ENCODE measurements at regions not wholly inside any gene's neighbourhood (a gene's known extent, or its start where the extent isn't known, plus 50 kb on each side); places are given as distances from the start of the nearest gene placed in this dataset.

DNA sequence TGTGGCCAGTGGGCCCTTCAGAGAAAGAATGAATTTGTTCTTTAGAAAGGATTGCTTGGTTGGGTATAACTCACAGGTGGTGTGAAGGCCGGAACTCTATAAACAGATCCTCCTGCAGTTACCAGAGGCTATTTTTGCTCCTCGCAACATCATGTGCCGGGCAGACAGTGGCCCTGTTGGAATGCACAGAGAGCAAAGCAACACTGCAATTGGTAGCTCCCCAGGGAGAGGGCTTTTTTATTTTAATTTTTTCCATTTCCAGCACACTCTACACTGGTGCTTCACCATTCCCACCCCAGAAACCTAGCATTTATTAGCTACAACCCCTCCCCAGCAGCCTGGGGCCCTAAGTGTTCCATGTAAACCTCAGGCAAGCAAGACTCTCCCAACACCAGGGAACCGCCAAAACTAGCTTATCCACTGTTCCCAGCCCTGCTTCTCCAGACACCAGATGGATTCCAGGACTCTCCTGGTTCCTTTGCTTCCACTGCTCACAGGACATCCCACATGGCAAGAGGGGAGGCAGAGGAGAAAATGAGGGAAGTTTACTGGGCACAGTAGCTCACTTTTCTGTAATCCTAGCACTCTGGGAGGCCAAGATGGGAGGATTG, 75.1 kb upstream of the TMEM164 start:
- Histone ChIP-seq H3K4me1 (ENCODE audit: control insufficient read depth, insufficient read depth, low read length) (no peaks in the 10 kb centered on the region), H3K27me3 (ENCODE audit: control insufficient read depth, insufficient read depth, low read length) (no peaks in the 10 kb centered on the region), H3K27ac (ENCODE audit: low read length) (no peak overlapping the region), H3K9me3 (ENCODE audit: control insufficient read depth, insufficient read depth, low read length) (no peaks in the 10 kb centered on the region), H3K36me3 (ENCODE audit: control insufficient read depth, insufficient read depth, low read length) (no peaks in the 10 kb centered on the region), H3K4me3 (ENCODE audit: low read length) (no peak overlapping the region)
- DNase-seq (ENCODE audit: low read depth, low spot score) = no peak
- WGBS (ENCODE audit: insufficient coverage, insufficient read length) = no CpG with 5 or more reads among the region's 4 CpGs

DNA sequence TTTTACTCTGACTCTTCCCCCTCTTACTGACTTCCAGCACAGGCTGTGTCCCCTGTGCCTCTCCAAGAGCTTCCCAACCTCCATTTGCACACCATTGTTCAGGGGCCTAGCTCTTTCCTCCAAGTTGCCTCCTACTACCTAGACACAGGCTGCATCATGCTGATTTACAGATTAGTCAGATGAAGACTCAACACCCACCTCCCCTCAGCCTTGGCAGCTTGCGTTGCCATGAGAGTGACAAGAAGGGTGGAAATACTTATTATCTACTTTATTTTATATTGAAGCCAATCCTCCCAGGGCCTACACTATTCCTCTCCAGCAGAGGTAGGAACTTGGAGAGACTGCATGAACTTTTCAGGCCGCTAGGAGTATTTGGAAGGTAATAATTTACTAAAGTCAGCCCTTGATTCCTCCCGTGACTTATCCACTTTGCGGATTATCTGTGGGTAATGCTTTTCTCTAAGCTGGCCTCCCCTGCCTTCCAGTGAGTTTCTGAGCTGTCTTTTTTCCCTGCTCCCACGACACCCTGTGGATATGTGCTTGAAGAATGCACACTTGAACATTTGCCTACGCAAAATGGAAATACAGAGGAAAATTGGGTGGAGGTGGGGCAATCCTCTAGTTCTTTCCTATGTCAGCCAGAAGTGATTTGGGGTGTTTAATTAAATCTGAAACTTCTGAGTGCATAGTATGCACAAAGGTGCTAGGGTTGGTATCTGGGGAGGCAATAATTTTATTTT, 74.1 kb upstream of the TMEM164 start:
- H3K9me3 ChIP-seq (ENCODE audit: control insufficient read depth, insufficient read depth, low read length) = no peaks in the 10 kb centered on the region
- H3K27ac ChIP-seq (ENCODE audit: low read length) = no peak overlapping the region
- H3K27me3 ChIP-seq (ENCODE audit: control insufficient read depth, insufficient read depth, low read length) = no peaks in the 10 kb centered on the region
- H3K4me1 ChIP-seq (ENCODE audit: control insufficient read depth, insufficient read depth, low read length) = no peaks in the 10 kb centered on the region
- H3K4me3 ChIP-seq (ENCODE audit: low read length) = no peak overlapping the region
- H3K36me3 ChIP-seq (ENCODE audit: control insufficient read depth, insufficient read depth, low read length) = no peaks in the 10 kb centered on the region
- WGBS (ENCODE audit: insufficient coverage, insufficient read length) = no CpG with 5 or more reads among the region's 6 CpGs
- no peak for DNase-seq (ENCODE audit: low read depth, low spot score)

- no peaks in the 10 kb centered on the region for H3K4me1 ChIP-seq (ENCODE audit: control insufficient read depth, insufficient read depth, low read length)
- no peaks in the 10 kb centered on the region for H3K9me3 ChIP-seq (ENCODE audit: control insufficient read depth, insufficient read depth, low read length)
- no peak for DNase-seq (ENCODE audit: low read depth, low spot score)
- H3K4me3 ChIP-seq (ENCODE audit: low read length) = no peak overlapping the region
- H3K27me3 ChIP-seq (ENCODE audit: control insufficient read depth, insufficient read depth, low read length) = no peaks in the 10 kb centered on the region
- H3K36me3 ChIP-seq (ENCODE audit: control insufficient read depth, insufficient read depth, low read length) = no peaks in the 10 kb centered on the region
- H3K27ac ChIP-seq (ENCODE audit: low read length) = no peak overlapping the region
Observed at GRCh38 chrX:109931677-109932076, 71.2 kb upstream of the TMEM164 start.

- H3K9me3 ChIP-seq (ENCODE audit: control insufficient read depth, insufficient read depth, low read length) = no peaks in the 10 kb centered on the region
- H3K4me1 ChIP-seq (ENCODE audit: control insufficient read depth, insufficient read depth, low read length) = no peaks in the 10 kb centered on the region
- H3K27ac ChIP-seq (ENCODE audit: low read length) = no peak overlapping the region
- no peak overlapping the region for H3K4me3 ChIP-seq (ENCODE audit: low read length)
- H3K27me3 ChIP-seq (ENCODE audit: control insufficient read depth, insufficient read depth, low read length) = no peaks in the 10 kb centered on the region
- H3K36me3 ChIP-seq (ENCODE audit: control insufficient read depth, insufficient read depth, low read length) = no peaks in the 10 kb centered on the region
- DNase-seq (ENCODE audit: low read depth, low spot score) = no peak
- no CpG with 5 or more reads among the region's 1 CpG for WGBS (ENCODE audit: insufficient coverage, insufficient read length)
Observed at GRCh38 chrX:109934434-109934833, 68.5 kb upstream of the TMEM164 start.

DNA sequence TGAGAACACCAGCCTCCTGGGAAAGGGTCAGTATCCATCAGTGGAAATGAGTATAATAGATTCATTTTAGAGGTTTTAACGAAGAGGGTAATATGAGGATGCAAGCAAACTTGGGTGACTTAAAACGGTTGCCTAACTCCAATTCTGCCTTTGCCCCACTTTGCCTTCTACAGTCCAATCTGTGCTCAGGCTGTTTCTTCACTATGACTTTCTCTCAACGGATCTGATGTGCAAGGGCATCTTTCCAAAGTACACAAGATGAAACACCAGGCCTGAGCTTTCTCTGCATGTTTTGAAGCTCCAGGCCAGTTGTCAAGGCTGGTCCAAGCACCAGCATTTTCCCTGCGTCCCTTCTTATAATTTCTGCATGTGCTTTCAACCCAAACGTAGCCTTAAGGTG, 68.0 kb upstream of the TMEM164 start:
- no CpG with 5 or more reads among the region's 5 CpGs for WGBS (ENCODE audit: insufficient coverage, insufficient read length)
- no peak overlapping the region for H3K27ac ChIP-seq (ENCODE audit: low read length)
- H3K4me3 ChIP-seq (ENCODE audit: low read length) = no peak overlapping the region
- H3K9me3 ChIP-seq (ENCODE audit: control insufficient read depth, insufficient read depth, low read length) = no peaks in the 10 kb centered on the region
- H3K27me3 ChIP-seq (ENCODE audit: control insufficient read depth, insufficient read depth, low read length) = no peaks in the 10 kb centered on the region
- H3K36me3 ChIP-seq (ENCODE audit: control insufficient read depth, insufficient read depth, low read length) = no peaks in the 10 kb centered on the region
- no peak for DNase-seq (ENCODE audit: low read depth, low spot score)
- H3K4me1 ChIP-seq (ENCODE audit: control insufficient read depth, insufficient read depth, low read length) = no peaks in the 10 kb centered on the region

DNA sequence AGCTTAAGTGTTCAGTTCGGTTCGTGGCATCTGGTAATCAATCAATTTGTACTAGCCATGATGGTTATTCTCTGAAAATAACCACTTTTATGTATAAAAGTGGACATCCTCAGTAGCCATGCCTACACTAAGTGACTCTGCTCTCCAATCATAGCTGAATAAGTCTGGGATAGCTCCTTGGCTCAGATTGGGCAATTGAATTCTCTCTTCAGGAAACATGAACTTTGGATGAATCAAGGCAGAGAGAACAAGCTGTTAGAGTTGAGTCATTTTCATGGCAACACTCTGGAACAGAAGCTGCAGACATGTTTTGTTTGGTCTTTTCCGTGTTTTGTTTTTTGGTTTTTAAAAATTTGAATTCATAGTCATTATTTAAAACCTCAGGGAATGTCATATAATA, 66.8 kb upstream of the TMEM164 start:
- no peaks in the 10 kb centered on the region for H3K9me3 ChIP-seq (ENCODE audit: control insufficient read depth, insufficient read depth, low read length)
- no peaks in the 10 kb centered on the region for H3K36me3 ChIP-seq (ENCODE audit: control insufficient read depth, insufficient read depth, low read length)
- H3K27ac ChIP-seq (ENCODE audit: low read length) = no peak overlapping the region
- H3K27me3 ChIP-seq (ENCODE audit: control insufficient read depth, insufficient read depth, low read length) = no peaks in the 10 kb centered on the region
- H3K4me3 ChIP-seq (ENCODE audit: low read length) = no peak overlapping the region
- no peaks in the 10 kb centered on the region for H3K4me1 ChIP-seq (ENCODE audit: control insufficient read depth, insufficient read depth, low read length)
- DNase-seq (ENCODE audit: low read depth, low spot score) = no peak
- WGBS (ENCODE audit: insufficient coverage, insufficient read length) = no CpG with 5 or more reads among the region's 3 CpGs

- no peak for DNase-seq (ENCODE audit: low read depth, low spot score)
- Histone ChIP-seq H3K4me1 (ENCODE audit: control insufficient read depth, insufficient read depth, low read length) (no peaks in the 10 kb centered on the region), H3K36me3 (ENCODE audit: control insufficient read depth, insufficient read depth, low read length) (no peaks in the 10 kb centered on the region), H3K27ac (ENCODE audit: low read length) (no peak overlapping the region), H3K9me3 (ENCODE audit: control insufficient read depth, insufficient read depth, low read length) (no peaks in the 10 kb centered on the region), H3K27me3 (ENCODE audit: control insufficient read depth, insufficient read depth, low read length) (no peaks in the 10 kb centered on the region), H3K4me3 (ENCODE audit: low read length) (no peak overlapping the region)
- WGBS (ENCODE audit: insufficient coverage, insufficient read length) = no CpG with 5 or more reads among the region's 4 CpGs
Observed at GRCh38 chrX:109936598-109936997, 66.3 kb upstream of the TMEM164 start.

GRCh38 chrX:109939498-109939897, 63.4 kb upstream of the TMEM164 start:
- no peak overlapping the region for H3K4me3 ChIP-seq (ENCODE audit: low read length)

DNA sequence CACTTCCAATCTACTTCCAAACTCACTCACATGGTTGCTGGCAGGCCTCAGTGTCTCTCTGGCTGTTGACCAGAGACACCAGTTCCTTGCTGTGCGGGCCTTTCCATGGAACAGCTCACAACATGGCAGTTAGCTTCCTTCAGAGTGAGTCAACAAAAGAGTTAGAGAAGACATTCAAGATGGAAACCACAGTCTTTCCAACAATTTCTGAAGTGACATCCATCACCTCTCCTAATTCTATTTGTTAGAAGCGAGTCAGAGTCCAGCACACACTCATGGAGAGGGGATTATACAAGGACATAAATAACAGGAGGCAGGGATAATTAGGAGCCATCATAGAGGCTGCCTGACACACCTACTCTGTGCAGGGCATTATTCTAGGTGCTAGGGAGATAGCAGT, 62.5 kb upstream of the TMEM164 start:
- Histone ChIP-seq H3K4me1 (ENCODE audit: control insufficient read depth, insufficient read depth, low read length) (no peaks in the 10 kb centered on the region), H3K27ac (ENCODE audit: low read length) (no peak overlapping the region), H3K4me3 (ENCODE audit: low read length) (no peak overlapping the region), H3K27me3 (ENCODE audit: control insufficient read depth, insufficient read depth, low read length) (no peaks in the 10 kb centered on the region), H3K36me3 (ENCODE audit: control insufficient read depth, insufficient read depth, low read length) (no peaks in the 10 kb centered on the region), H3K9me3 (ENCODE audit: control insufficient read depth, insufficient read depth, low read length) (no peaks in the 10 kb centered on the region)
- DNase-seq (ENCODE audit: low read depth, low spot score) = no peak
- WGBS (ENCODE audit: insufficient coverage, insufficient read length) = no CpG with 5 or more reads among the region's 2 CpGs

More at GRCh38 chrX:109939498-109939897, 63.4 kb upstream of the TMEM164 start:
- H3K9me3 ChIP-seq (ENCODE audit: control insufficient read depth, insufficient read depth, low read length) = no peaks in the 10 kb centered on the region
- WGBS (ENCODE audit: insufficient coverage, insufficient read length) = no CpG with 5 or more reads among the region's 2 CpGs
- H3K4me1 ChIP-seq (ENCODE audit: control insufficient read depth, insufficient read depth, low read length) = no peaks in the 10 kb centered on the region
- H3K27ac ChIP-seq (ENCODE audit: low read length) = no peak overlapping the region
- H3K27me3 ChIP-seq (ENCODE audit: control insufficient read depth, insufficient read depth, low read length) = no peaks in the 10 kb centered on the region
- H3K36me3 ChIP-seq (ENCODE audit: control insufficient read depth, insufficient read depth, low read length) = no peaks in the 10 kb centered on the region
- no peak for DNase-seq (ENCODE audit: low read depth, low spot score)

GRCh38 chrX:109943092-109943739, 59.7 kb upstream of the TMEM164 start:
- DNase-seq (ENCODE audit: low read depth, low spot score) = no peak
- Histone ChIP-seq H3K4me1 (ENCODE audit: control insufficient read depth, insufficient read depth, low read length) (no peaks in the 10 kb centered on the region), H3K27ac (ENCODE audit: low read length) (no peak overlapping the region), H3K4me3 (ENCODE audit: low read length) (no peak overlapping the region), H3K27me3 (ENCODE audit: control insufficient read depth, insufficient read depth, low read length) (no peaks in the 10 kb centered on the region), H3K36me3 (ENCODE audit: control insufficient read depth, insufficient read depth, low read length) (no peaks in the 10 kb centered on the region), H3K9me3 (ENCODE audit: control insufficient read depth, insufficient read depth, low read length) (no peaks in the 10 kb centered on the region)
- no CpG with 5 or more reads among the region's 2 CpGs for WGBS (ENCODE audit: insufficient coverage, insufficient read length)

GRCh38 chrX:109943740-109944092, 59.2 kb upstream of the TMEM164 start:
- no peak for DNase-seq (ENCODE audit: low read depth, low spot score)
- no CpG with 5 or more reads among the region's 1 CpG for WGBS (ENCODE audit: insufficient coverage, insufficient read length)
- no peaks in the 10 kb centered on the region for H3K27me3 ChIP-seq (ENCODE audit: control insufficient read depth, insufficient read depth, low read length)

More at GRCh38 chrX:109943740-109944092, 59.2 kb upstream of the TMEM164 start:
- Histone ChIP-seq H3K27ac (ENCODE audit: low read length) (no peak overlapping the region), H3K4me3 (ENCODE audit: low read length) (no peak overlapping the region), H3K9me3 (ENCODE audit: control insufficient read depth, insufficient read depth, low read length) (no peaks in the 10 kb centered on the region), H3K36me3 (ENCODE audit: control insufficient read depth, insufficient read depth, low read length) (no peaks in the 10 kb centered on the region), H3K4me1 (ENCODE audit: control insufficient read depth, insufficient read depth, low read length) (no peaks in the 10 kb centered on the region)
